BLaER1 (cell line): ENCODE measurements at regions not wholly inside any gene's neighbourhood (a gene's known extent, or its start where the extent isn't known, plus 50 kb on each side); places are given as distances from the start of the nearest gene placed in this dataset.

Source experiments
- H3K27ac ChIP-seq: shearing (Covaris generic); formaldehyde crosslinking; 2 replicates; pipeline ENCODE4 v1.8.1; 2022
- H3K27me3 ChIP-seq: shearing (Covaris generic); formaldehyde crosslinking; 2 replicates; pipeline ENCODE4 v1.8.1; 2022
- H3K36me3 ChIP-seq: shearing (Covaris generic); formaldehyde crosslinking; 2 replicates; pipeline ENCODE4 v1.8.1; 2022
- H3K4me1 ChIP-seq: shearing (Covaris generic); formaldehyde crosslinking; 2 replicates; pipeline ENCODE4 v1.8.1; 2022
- H3K4me2 ChIP-seq: shearing (Covaris generic); formaldehyde crosslinking; 2 replicates; pipeline ENCODE4 v1.8.1; 2022
- H3K4me3 ChIP-seq: shearing (Covaris generic); formaldehyde crosslinking; 2 replicates; pipeline ENCODE4 v1.8.1; 2022
- H3K9ac ChIP-seq: shearing (Covaris generic); formaldehyde crosslinking; 2 replicates; pipeline ENCODE4 v1.8.1; 2022
- H3K9me3 ChIP-seq: shearing (Covaris generic); formaldehyde crosslinking; 2 replicates; pipeline ENCODE4 v1.8.1; 2022
- H4K20me1 ChIP-seq: shearing (Covaris generic); formaldehyde crosslinking; 2 replicates; pipeline ENCODE4 v1.8.1; 2022
- Cebpa-rat ChIP-seq: shearing (Covaris generic); IDR thresholded peaks from 2 replicates; pipeline ENCODE4 v1.8.1; 2022

- H3K9ac ChIP-seq: no peak overlapping the region
- no peaks in the 10 kb centered on the region for H4K20me1 ChIP-seq
- H3K9me3 ChIP-seq: no peaks in the 10 kb centered on the region
- H3K4me3 ChIP-seq: no peak overlapping the region
- no peaks in the 10 kb centered on the region for H3K36me3 ChIP-seq
- no peak overlapping the region for H3K27ac ChIP-seq
- H3K27me3 ChIP-seq: no peaks in the 10 kb centered on the region
- no peak for TF ChIP-seq Cebpa-rat
- H3K4me2 ChIP-seq: no peak overlapping the region
- no peaks in the 10 kb centered on the region for H3K4me1 ChIP-seq
Measured at GRCh38 chr1:208643005-208643597, 398.9 kb upstream of the PLXNA2 start.

DNA sequence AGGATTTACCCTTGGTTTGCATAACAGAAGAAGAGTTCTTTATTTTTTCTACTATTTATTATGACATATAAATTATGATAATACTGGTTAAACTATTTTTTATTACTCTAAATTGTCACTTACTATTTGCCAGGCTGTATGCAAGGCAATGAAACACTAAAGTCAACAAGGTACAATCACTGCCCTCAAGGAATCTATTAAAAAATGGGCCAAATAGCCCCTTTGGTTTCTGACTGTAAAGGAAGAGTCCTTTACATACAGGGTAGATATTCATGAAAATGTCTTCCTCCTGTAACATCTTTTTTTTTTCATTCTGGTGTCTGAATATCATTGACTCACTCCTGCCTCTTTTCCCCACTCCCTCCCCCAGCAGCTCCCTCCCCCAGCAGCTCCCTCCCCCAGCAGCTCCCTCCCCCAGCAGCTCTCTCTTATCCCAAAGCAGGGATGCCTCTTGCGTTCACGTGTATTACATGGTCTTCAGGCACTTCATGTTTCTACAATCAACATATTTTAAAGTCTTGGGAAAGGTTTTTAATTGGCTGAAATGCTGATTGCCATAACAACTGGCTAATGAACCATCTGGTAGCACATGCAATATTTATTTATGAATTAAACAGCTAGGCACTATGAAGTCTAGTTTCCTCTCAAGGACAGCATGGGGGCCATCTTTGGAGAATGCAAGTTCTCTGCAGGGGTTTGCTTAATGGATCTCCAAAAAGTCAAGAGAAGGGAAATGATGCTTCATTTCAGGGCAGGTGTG is 400.4 kb upstream of the PLXNA2 start:
- Histone ChIP-seq H3K27ac (no peak overlapping the region), H3K4me3 (no peak overlapping the region), H3K4me2 (no peak overlapping the region), H3K9me3 (no peaks in the 10 kb centered on the region), H3K9ac (no peak overlapping the region), H3K4me1 (no peaks in the 10 kb centered on the region), H4K20me1 (no peaks in the 10 kb centered on the region), H3K27me3 (no peaks in the 10 kb centered on the region), H3K36me3 (no peaks in the 10 kb centered on the region)
- TF ChIP-seq Cebpa-rat: no peak

- no peak for TF ChIP-seq Cebpa-rat
- no peaks in the 10 kb centered on the region for H3K4me1 ChIP-seq
- no peak overlapping the region for H3K4me3 ChIP-seq
- no peak overlapping the region for H3K4me2 ChIP-seq
- no peaks in the 10 kb centered on the region for H3K36me3 ChIP-seq
- H3K27ac ChIP-seq: no peak overlapping the region
- H3K9ac ChIP-seq: no peak overlapping the region
- H3K9me3 ChIP-seq: no peaks in the 10 kb centered on the region
- H3K27me3 ChIP-seq: no peaks in the 10 kb centered on the region
- no peaks in the 10 kb centered on the region for H4K20me1 ChIP-seq
Measured at GRCh38 chr1:208646431-208646830, 402.2 kb upstream of the PLXNA2 start.

GRCh38 chr1:208648146-208648545 is 404.0 kb upstream of the PLXNA2 start:
- peaks cover 9% of the 10 kb centered on the region; the same call in 1 of the 2 replicates for H3K4me1 ChIP-seq
- no peak overlapping the region for H3K27ac ChIP-seq
- H3K4me3 ChIP-seq: no peak overlapping the region
- H3K4me2 ChIP-seq: no peak overlapping the region
- H3K9me3 ChIP-seq: no peaks in the 10 kb centered on the region
- H3K9ac ChIP-seq: no peak overlapping the region
- H3K27me3 ChIP-seq: no peaks in the 10 kb centered on the region
- TF ChIP-seq Cebpa-rat: no peak
- H4K20me1 ChIP-seq: no peaks in the 10 kb centered on the region
- no peaks in the 10 kb centered on the region for H3K36me3 ChIP-seq

DNA sequence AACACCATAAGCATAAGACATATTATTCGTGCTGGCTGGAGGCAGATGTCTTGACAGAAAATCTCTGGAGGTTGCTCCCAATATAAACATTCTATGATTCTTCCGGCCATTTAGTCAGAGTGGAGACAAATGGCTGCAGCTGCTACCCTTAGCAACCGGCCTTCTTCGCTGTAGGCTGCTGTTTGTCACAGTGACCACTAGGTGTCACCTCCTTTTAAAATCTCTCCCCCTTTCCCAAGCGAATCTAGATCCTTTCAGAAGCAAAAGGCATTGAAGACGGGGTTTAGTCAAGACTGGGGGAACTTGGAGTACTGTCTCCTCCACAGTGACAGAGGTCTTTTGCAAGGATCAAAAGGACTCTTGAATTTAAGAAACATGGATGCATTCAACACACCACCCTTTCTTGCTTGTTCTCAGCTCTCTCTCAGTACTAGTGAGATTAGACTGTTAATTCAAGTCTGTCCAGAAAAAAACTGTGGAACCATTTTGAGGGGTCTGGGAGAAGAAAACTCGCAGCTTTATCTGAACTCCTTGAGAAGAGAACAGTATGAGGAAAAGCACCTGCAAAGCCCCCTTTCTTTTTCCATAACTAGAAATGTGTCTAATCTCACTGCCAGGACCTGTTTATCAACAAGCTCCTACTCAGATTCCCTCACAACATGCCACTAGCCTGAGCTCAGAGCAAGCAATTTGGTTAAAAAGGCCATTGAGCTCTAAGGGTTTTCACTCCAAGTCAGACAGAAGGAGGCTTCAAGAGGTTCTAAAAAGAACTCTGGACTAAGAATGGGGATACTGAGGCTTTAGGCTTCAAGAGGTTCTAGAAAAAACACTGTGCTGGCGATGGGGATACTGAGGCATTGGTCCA is 408.3 kb upstream of the PLXNA2 start:
- no peaks in the 10 kb centered on the region for H4K20me1 ChIP-seq
- no peak overlapping the region for H3K27ac ChIP-seq
- H3K4me3 ChIP-seq: no peak overlapping the region
- no peak for TF ChIP-seq Cebpa-rat
- H3K9ac ChIP-seq: no peak overlapping the region
- no peaks in the 10 kb centered on the region for H3K9me3 ChIP-seq
- peaks cover 9% of the 10 kb centered on the region; the same call in 1 of the 2 replicates for H3K4me1 ChIP-seq
- H3K27me3 ChIP-seq: no peaks in the 10 kb centered on the region
- peak overlapping the region; percentile 37; the same call in 1 of the 2 replicates for H3K4me2 ChIP-seq
- no peaks in the 10 kb centered on the region for H3K36me3 ChIP-seq

- no peaks in the 10 kb centered on the region for H3K27me3 ChIP-seq
- H3K9ac ChIP-seq: no peak overlapping the region
- no peaks in the 10 kb centered on the region for H3K36me3 ChIP-seq
- no peak overlapping the region for H3K27ac ChIP-seq
- no peak overlapping the region for H3K4me3 ChIP-seq
- H3K4me1 ChIP-seq: peaks cover 9% of the 10 kb centered on the region; the same call in 1 of the 2 replicates
- TF ChIP-seq Cebpa-rat: no peak
- H4K20me1 ChIP-seq: no peaks in the 10 kb centered on the region
- no peak overlapping the region for H3K4me2 ChIP-seq
- no peaks in the 10 kb centered on the region for H3K9me3 ChIP-seq
Measured at GRCh38 chr1:208653426-208653825, 409.2 kb upstream of the PLXNA2 start.

- Histone ChIP-seq H4K20me1 (no peaks in the 10 kb centered on the region), H3K36me3 (no peaks in the 10 kb centered on the region), H3K4me3 (no peak overlapping the region), H3K4me2 (no peak overlapping the region), H3K27me3 (no peaks in the 10 kb centered on the region), H3K9me3 (no peaks in the 10 kb centered on the region), H3K9ac (no peak overlapping the region), H3K27ac (no peak overlapping the region), H3K4me1 (peaks cover 9% of the 10 kb centered on the region; the same call in 1 of the 2 replicates)
- no peak for TF ChIP-seq Cebpa-rat
Measured at GRCh38 chr1:208654241-208654640, 410.1 kb upstream of the PLXNA2 start.

GRCh38 chr1:208665936-208666335 is 421.8 kb upstream of the PLXNA2 start:
- Histone ChIP-seq H3K4me2 (no peak overlapping the region), H3K4me3 (no peak overlapping the region), H3K9ac (no peak overlapping the region), H3K27me3 (no peaks in the 10 kb centered on the region), H3K36me3 (no peaks in the 10 kb centered on the region), H3K27ac (no peak overlapping the region), H4K20me1 (no peaks in the 10 kb centered on the region), H3K4me1 (no peaks in the 10 kb centered on the region), H3K9me3 (no peaks in the 10 kb centered on the region)
- TF ChIP-seq Cebpa-rat: no peak

- TF ChIP-seq Cebpa-rat: no peak
- H3K36me3 ChIP-seq: no peaks in the 10 kb centered on the region
- H3K4me2 ChIP-seq: no peak overlapping the region
- no peak overlapping the region for H3K4me3 ChIP-seq
- H3K27me3 ChIP-seq: no peaks in the 10 kb centered on the region
- H4K20me1 ChIP-seq: no peaks in the 10 kb centered on the region
- no peak overlapping the region for H3K27ac ChIP-seq
- H3K9me3 ChIP-seq: no peaks in the 10 kb centered on the region
- no peaks in the 10 kb centered on the region for H3K4me1 ChIP-seq
- H3K9ac ChIP-seq: no peak overlapping the region
Measured at GRCh38 chr1:208668991-208669390, 424.8 kb upstream of the PLXNA2 start.

DNA sequence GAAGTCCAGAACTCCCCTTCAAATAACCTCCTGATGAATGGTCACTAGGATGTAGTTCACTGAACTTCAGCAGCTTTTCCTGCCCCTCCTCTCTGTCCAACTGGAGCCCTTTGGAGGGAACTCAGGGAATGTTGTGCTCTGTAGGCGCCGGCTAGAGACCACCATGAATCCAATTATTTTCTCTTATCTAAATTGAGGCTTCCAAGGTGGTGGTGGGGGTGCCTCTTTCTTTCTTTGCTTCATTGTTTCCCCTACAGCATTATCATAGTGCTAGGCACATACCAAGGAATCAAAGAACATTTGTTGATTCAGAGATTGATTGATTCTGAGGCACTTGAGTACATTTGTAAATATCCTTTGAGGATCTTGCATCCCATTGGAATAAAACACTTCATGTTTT is 426.6 kb upstream of the PLXNA2 start:
- no peaks in the 10 kb centered on the region for H3K4me1 ChIP-seq
- no peaks in the 10 kb centered on the region for H4K20me1 ChIP-seq
- H3K4me3 ChIP-seq: no peak overlapping the region
- H3K9me3 ChIP-seq: no peaks in the 10 kb centered on the region
- H3K4me2 ChIP-seq: no peak overlapping the region
- H3K27ac ChIP-seq: no peak overlapping the region
- no peak for TF ChIP-seq Cebpa-rat
- no peaks in the 10 kb centered on the region for H3K27me3 ChIP-seq
- H3K9ac ChIP-seq: no peak overlapping the region
- H3K36me3 ChIP-seq: no peaks in the 10 kb centered on the region
